ENCODE measurements at regions not wholly inside any gene's neighbourhood (a gene's known extent, or its start where the extent isn't known, plus 50 kb on each side); places are given as distances from the start of the nearest gene placed in this dataset.

DNA sequence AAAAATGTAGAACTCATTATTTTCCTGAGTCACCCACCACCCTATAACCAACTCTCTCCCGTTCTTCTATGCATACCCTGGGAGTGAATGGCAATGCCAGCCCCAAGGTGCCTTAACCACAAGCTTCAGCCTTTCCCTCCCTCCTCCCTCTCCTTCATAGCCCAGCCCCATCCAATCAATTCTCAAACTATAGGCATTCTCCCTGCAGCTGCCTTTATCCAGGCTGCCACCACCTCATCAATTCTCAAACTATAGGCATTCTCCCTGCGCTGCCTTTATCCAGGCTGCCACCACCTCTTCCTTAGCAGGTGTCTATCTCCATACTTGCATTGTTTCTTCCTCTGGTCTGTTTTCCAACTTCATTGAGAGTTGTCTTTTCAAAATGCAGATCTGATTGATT is 77.1 kb downstream of the PLEKHG1 start:
- TF ChIP-seq EP300 (IDR thresholded peaks at IDR 0.05) = no peak
- TF ChIP-seq, protein P1, sequence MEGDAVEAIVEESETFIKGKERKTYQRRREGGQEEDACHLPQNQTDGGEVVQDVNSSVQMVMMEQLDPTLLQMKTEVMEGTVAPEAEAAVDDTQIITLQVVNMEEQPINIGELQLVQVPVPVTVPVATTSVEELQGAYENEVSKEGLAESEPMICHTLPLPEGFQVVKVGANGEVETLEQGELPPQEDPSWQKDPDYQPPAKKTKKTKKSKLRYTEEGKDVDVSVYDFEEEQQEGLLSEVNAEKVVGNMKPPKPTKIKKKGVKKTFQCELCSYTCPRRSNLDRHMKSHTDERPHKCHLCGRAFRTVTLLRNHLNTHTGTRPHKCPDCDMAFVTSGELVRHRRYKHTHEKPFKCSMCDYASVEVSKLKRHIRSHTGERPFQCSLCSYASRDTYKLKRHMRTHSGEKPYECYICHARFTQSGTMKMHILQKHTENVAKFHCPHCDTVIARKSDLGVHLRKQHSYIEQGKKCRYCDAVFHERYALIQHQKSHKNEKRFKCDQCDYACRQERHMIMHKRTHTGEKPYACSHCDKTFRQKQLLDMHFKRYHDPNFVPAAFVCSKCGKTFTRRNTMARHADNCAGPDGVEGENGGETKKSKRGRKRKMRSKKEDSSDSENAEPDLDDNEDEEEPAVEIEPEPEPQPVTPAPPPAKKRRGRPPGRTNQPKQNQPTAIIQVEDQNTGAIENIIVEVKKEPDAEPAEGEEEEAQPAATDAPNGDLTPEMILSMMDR (IDR thresholded peaks at IDR 0.05) = no peak
